Lung microvascular endothelial cell (primary cell): ENCODE measurements at regions not wholly inside any gene's neighbourhood (a gene's known extent, or its start where the extent isn't known, plus 50 kb on each side); places are given as distances from the start of the nearest gene placed in this dataset.

Source experiments
- DNase-seq, 2 donors: peaks; one replicate each; pipeline versions ENCODE4 v3.0.0 to v3.0.0-alpha.2; 2010; ENCODE audit warnings: low read depth in 2 of 2

DNA sequence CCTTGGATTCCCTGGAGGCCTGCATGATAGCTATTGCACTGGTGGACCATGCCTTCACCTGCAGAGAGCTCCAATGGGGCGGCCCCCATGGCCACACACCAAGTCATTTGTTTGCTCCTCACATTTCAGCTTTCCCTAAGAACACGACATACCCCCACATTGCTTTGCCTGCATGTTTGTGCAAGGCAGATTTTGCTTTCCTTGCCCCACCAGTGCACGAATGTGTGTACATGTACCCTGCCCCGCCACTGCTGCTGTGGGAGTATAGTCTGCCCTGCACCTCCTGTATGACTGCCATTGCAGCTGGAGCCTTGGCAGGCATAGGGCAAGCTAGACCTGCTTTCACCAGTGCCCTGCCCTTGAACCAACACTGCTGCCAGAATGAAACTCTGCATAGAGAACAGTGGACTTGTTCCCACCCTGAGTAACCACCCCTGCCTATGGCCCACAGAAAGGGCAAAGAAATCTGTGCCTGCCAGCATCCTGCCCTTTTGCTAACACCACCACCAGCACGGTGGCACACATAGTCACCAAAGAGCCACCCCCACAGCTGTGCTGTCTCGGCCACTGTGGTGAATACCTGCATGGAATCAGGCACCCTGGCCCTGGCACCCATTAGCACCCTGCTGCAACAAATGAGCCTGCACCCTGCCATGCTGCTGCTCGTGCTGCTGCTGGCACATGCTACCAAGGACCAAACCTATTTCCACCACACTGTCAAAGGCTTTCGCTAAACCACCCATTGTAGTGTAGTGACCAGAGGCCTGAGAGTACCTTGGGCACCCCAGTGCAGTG lies 661.7 kb upstream of the FAM241A start:
- DNase-seq, result no peak

DNA sequence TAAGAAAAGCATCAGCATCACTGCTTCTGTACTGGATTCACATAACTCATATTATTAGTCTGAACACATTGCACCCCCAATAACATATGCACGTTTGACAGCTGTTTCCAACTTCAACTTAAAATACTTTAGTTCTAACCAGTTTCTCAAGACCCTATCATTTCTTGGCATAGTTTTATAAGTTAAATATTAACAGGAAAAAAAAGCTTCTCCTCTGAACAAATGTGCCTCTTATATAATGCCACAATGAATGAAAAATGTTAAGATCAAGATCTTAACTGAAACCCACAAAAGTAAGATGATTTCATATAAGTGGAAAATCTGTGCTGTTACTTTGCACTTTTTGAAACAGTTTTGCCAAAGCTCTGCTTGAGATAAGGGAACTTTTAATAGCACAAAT lies 652.8 kb upstream of the FAM241A start:
- DNase-seq, result no peak

DNA sequence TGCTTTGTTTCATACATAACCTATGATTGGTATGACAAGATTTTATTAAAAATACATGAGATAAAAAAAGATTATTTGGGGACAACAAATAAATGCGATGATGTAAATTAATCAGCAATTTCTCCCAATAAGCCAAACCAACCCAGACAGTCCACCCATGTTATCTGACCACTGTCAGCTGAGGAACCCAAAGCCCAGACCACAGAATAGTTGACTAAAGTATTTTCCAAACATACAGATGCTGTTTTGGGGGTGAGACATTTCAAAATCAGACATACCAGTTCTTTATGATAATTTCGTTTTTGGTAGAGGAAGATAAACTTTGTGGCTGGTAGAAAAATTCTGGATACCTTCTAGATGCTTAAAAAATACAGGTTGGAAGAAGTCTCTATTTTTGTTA lies 650.8 kb upstream of the FAM241A start:
- no peak for DNase-seq

GRCh38 chr4:111494971-111495370 lies 650.3 kb upstream of the FAM241A start:
- no peak for DNase-seq

DNA sequence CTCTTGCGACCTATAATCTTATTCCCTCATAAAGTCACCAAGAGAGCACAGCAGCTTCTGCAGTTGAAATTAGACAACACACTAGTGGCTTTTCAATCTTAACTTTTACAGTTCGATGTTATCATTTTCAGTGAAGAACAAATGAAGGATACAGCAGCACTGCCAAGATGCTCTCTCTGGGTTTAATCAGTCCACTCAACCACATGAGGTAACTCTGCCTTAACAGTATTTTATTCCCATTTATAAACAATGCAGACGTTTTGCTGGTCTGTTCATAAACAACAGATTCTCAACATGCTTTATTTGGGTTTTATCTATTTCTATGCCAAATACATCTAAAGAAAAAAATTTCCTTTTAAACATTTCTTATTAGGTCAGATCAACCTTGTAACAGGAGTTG lies 646.0 kb upstream of the FAM241A start:
- no peak for DNase-seq

DNA sequence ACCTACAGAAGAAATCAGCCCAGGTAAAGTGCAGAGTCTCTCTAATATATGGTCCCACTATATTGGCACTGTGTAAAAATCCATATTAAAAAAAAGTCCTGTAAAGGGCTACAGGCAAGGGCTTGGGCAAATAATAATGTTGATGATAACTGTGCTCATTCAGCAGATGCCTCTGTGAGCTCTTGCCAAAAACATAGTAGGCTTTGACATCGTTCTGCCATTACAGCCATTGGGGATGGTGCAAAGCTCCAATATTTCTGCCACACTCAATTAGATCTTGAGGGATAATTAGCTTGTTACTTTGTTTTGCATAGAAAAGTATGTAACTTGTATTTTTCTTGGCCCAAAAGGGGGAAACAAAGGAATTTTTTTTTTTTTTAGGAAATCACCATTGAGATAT lies 645.5 kb upstream of the FAM241A start:
- DNase-seq, result no peak

GRCh38 chr4:111500858-111501257 lies 644.4 kb upstream of the FAM241A start:
- DNase-seq, result no peak

GRCh38 chr4:111501946-111502345 lies 643.3 kb upstream of the FAM241A start:
- no peak for DNase-seq

DNA sequence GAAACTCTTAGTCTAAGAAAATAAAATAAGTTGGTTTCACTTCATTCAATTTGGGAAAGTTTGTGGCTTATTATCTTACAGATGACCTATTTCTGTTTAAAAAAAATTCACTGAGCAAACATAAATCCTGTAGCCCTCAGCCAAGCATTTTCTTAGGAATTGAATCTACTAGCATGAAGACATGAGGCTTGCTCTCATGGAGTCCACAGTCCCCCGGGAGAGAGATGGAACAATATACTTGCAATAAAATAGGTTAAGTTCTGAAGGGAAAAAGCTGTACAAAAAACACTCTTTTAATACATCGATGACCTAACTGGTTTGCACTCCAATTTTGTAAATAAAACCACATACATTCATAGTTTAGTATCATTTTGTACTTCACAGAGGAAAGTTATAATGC lies 642.6 kb upstream of the FAM241A start:
- no peak for DNase-seq

GRCh38 chr4:111506706-111507105 lies 638.5 kb upstream of the FAM241A start:
- no peak for DNase-seq

GRCh38 chr4:111510535-111510934 lies 634.7 kb upstream of the FAM241A start:
- no peak for DNase-seq

DNA sequence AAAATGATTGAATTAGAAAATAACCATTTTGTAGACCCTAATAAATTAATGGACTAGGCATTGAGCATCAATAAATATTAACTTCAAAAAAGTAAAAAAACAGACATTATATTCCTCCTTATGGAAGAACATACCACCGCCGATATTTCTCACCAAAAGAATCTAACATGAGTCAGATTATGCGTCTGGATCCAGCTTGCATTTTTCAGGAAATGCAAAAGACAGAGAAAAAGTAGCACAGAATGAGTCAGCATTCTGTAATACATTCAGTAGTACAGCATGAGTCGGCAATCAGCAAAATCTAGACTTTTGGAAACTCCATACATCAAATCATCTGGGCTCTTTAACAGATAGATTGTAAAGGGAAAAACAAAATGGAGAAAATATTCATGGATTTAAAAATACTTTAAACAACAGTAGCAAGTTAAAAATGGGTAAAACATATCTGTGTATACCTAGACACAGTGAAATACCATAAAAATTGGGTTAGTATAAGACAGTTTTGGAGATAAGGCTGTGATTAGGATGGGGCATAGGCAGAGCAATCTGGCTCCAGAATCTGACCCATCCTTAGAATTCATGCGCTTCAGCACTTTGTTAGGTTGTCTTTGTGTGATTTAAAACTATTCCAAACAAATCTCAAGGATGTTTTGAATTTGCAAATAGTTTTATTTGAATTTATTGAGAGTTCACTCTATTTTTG lies 633.0 kb upstream of the FAM241A start:
- peak; percentile 14 to 85 for DNase-seq

DNA sequence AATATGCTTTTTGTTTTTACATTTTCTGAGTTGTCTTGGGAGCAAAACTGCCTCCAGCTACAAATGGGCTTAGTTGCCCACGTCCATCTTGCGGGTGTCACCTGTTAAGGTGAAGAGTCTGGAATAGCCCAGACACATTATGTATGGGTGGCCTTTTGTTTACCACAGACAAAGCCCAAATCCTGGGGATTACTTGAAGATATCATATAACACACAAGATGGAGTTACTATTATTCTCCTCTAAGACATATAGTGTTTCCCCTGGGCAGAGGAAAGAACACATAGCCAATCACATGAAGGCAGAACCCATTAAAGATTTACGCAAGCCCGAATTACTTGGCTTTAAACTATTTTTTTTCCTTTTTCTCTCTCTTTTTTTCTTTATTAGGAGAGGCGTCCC lies 625.6 kb upstream of the FAM241A start:
- no peak for DNase-seq

DNA sequence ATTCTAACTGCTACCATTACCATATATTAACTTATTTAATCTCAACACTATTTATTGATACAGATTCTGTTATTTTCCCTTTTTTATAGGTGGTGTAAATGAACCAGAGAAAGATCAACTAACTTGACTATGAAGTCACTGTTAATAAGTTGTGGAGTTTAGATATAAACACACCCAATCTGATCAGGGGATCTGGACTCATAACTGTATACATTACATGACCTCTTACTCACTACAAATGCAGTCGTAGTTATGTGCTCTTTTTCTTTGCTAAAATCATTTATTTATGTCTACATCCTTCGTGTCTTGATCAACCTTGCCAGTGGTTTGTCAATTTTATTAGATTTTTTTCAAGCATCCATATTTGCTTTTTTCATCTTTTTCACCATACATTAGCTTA lies 614.8 kb upstream of the FAM241A start:
- DNase-seq, result no peak

DNA sequence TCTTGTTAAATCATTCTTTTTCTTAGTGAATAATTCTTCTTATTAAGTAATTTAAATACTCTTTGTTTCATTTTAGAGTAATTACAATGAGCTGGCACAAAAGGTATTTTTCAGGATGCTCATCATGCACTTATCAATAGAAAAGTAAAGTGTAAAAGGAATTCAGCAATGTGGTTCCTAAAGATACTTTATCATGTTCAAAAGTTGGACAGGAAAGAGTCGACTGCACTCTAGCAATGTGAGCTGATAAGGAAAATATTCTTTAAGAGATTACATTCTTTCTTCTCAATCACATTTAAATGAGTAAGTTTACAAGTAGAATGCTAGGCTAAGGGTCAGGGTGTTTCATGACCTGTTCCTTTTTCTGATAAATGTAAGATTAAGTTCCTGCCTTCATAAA lies 609.5 kb upstream of the FAM241A start:
- no peak for DNase-seq

- DNase-seq, result no peak
Measured at GRCh38 chr4:111537165-111537564, 608.1 kb upstream of the FAM241A start.

DNA sequence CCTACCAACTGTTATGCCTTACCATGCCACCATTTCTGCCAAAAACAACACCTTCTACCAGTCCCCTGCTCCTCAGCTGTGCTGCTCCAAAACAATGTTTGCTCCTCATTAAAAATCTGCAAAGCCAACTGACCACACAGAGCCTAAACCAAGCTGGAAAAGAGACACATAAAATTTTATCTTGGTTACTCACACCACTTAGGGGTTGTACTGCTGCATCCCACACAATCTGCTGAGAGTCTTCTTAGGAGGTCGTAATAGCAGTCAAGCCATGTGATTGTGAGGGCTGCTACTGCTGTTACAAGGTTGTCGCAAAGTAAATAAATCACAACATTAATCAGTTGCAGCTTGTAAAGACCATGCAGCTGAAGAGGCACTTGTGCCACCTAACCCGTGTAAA lies 607.4 kb upstream of the FAM241A start:
- DNase-seq, result no peak

- no peak for DNase-seq
Measured at GRCh38 chr4:111540671-111541070, 604.6 kb upstream of the FAM241A start.

DNA sequence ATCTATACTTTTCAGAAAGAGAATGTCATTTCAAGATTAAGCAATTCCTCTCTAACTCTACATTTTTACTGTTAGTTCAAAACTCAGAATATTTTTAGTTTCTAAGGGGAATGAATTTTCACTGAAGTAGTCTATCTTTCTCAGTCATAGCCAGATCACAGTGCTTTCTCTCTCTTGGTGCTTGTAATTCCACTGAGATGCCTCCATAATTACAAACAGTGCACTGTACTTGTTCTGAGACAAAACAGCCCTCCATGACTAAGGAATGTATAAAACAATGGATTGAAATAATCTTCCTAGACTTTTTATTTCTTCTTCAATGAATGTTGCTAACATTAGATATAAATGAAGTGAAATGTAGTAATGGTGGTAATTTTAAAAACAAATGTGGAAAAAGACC lies 603.2 kb upstream of the FAM241A start:
- no peak for DNase-seq

DNA sequence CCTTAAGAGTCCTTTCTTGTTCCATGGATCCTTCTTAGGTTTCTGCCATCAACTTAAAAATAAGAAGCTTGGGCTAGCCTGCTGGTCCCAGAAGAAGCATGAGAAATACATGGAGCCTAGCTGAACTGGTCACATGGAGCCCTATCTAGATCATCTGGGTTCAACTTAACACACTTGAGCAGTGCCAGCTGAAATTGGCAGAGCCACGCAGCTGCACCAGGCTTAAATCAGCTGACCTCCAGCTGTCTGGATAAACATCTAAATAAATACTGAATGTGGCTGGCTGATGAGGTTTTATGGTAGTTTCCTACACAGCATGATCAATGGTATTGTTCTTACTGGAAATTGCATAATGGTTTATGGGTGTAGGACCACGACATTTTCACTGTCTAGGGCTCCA lies 598.4 kb upstream of the FAM241A start:
- no peak for DNase-seq

DNA sequence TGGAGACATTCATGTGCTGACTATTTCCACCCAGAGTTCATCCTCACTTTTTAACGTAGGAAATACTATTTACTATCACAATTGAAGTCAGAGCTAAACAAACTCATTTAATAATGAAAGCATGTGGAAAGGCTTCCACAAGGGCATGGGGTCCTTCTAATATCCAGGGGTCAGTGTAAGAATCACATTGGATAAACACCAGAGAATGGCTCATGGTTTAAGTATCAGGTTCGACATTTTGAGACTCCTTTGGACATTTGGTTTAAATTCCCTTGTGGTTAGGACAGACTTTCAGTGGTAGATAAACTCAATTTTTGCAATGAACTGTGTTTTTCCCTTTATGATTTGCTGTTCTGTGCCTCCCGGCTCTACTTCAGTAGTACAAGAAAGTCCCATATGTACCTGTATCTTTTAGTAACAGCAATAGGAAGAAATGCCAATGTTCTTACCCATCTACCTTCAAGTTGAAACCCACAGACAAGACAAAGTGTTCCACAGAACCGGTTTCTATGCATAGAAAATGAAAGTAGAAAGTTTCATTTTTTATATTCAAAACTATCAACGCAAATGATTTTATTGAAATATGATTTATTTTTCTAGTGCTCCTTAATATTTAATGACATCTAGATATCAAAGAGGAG lies 589.0 kb upstream of the FAM241A start:
- no peak for DNase-seq

GRCh38 chr4:111556851-111557250 lies 588.4 kb upstream of the FAM241A start:
- DNase-seq, result no peak

DNA sequence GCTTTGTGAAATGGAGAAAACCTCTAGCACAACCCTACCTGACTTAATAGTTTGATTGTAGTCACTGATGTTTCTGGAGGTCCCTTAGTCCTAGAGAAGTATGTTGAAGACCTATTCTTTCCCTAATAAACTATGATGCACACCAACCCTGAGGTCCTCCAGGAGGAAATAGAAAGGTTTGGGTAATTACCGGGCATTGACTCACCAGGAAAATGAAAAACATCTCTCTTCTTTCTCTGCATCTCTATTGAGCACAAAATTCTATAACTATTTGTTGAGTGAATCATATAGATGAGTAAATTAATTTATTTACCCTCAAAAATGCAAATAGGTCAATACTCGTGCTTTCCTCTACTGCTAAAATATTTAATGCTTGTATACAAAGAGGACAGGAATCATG lies 582.4 kb upstream of the FAM241A start:
- DNase-seq, result no peak
